ENCODE measurements at regions not wholly inside any gene's neighbourhood (a gene's known extent, or its start where the extent isn't known, plus 50 kb on each side); places are given as distances from the start of the nearest gene placed in this dataset.
"Not testable (repeated sequence)": the region's sequence is repeated elsewhere in the genome, so short reads cannot be mapped to it uniquely, and the experiment has no call there.

DNA sequence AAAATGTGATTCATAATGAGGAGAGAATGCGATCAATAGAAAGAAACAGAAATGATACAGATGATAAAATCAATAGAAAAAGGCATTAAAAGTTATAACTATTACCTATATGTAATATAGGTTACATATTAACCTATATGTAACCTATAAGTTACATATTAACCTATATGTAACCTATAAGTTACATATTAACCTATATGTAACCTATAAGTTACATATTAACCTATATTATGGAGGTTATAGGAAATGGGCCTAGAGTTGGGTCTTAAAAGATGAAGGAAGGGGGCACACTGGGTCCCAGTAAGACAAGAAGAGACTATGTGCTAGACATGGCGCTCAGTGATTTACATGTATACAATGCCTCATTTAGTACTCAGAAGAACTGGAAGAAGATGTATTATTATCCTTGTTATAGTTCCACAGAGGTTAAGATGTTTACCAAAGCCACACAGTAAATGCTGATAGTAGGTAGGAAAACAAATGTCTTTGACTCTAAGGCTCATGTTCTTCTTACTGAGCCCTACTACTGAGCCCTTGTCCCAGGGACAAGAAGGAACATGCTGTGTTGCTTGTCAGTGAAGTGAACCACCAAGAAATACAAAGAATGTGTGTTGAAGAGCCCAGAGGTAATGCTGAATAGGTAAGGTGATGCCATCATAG, 444.6 kb upstream of the PLXNA2 start:
- no peak for DNase-seq

DNA sequence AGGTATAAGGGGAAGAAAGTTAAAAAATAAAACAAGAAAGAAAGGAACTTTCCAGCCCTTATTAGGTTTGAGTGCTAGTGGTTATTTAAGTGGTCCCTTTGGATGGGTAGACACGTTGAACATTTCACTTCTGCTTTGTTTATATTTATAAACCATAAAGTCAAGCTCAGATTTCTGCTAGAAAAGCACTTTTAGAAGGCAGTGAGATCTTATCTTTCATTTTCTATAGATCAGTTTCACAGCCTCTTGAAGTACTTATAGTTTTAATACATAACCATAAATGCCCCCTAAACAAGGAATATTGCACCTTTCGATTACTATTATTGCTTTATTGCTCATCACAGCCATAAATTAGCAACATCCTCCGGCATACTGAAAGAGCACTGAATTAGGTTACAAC, 446.8 kb upstream of the PLXNA2 start:
- no peak for DNase-seq

DNA sequence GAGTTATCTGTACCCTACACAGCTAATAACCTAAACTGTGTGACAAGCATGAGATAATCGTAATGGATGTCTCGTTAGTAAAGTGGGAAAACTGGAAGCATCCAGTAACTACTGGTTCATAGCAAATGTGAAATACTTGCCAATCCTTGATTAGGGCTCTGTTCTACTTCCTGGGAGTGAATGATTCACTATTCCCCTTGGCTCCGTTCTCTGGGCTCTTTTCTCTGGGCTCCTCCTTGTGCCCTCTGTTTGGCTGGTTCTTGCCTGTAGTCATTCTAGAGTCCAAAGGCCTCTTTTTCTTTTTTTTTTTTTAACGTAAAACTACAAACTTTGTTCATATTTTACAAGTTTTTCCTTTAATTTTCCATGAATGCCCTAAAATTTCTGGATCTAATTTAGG, 465.8 kb upstream of the PLXNA2 start:
- no peak for DNase-seq

DNA sequence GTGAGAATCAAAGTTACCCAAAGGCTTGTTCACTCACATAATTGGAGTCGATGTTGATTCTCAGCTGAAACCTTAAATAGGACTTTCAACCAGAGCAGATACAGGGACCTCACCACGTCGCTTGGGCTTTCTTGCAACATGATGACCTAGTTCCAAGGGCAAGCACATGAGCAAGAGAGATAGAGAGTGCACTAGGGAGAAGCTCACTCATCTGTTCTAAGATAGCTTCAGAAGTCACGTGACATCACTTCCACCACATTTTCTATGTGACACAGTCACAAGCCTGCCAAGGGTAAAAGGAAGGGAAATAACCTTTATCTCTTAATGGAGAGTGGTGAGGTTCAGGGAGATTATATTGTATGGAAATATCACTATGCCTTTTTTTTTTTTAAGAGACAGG, 470.1 kb upstream of the PLXNA2 start:
- DNase-seq, result no peak

DNA sequence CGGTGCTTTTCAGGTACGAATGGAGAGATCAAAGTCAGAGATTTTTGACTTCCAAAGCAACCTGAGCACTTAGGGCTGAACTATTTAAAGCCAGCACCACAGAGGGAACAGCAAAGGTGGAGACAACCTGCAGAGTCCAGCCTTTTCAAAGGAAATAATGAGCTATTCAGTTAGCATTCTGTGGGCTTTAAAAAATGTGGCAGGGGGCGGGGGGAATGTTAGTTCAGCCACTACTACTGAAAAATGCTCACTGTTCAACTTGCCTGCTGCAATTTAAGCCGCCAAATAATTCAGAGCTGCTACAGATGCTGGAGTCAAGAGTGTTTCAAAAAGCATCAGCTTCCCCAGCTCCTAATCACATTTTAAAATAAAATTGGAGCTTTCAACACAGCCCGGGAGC, 473.3 kb upstream of the PLXNA2 start:
- no peak for DNase-seq

DNA sequence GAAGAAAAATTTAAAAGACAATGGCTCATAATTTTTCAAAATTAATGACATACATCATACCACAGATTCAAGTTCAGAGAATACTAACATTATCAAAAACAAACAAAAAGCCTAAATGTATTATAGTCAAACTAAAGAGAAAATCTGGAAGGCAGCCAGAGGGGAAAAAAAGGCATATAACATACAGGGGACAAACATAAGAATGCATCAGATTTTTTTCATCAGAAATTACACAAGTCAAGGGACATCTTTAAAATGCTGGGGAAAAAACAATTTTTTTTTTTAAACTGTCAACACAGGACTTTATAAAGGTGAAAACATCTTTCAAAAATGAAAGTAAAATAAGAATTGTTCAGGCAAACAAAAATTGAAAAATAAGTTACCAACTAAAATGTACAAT, 478.4 kb upstream of the PLXNA2 start:
- no peak for DNase-seq

DNA sequence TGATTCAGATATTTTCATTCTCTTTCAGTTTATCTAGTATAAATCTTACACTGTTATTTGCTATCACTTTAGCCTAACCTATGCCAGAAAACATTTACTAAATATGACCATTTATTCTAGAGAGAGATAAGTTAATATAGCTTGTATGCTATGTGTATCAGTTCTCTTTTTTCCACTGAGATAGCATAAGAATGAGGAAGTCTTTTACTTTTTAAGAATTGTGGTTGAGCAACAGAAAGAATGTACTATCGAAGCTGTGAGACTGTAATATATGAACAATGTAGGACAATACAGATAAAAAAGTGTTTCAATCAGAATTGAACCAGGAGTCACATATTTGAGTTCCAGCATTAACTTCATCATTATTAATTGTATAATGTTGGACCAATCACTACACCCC, 479.9 kb upstream of the PLXNA2 start:
- no peak for DNase-seq

DNA sequence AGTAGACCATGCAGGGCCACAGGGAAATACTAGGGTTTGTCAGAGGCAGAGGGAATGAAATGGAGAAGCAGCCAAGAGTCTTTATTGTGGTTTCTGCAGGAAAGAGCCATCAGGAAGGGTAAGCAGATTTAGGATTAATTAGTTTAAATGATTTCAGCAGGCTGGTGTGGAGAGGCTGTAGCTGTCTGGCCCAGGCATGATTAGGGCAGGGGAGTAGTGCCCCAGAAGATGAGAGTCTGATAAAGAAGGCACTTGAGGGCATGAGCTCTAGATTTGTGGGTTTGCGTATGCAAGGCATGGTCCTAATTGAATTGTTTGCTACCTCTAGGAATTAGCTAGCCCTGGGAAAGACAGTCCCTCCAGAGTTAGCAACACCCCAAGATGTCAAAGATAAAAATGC, 484.6 kb upstream of the PLXNA2 start:
- no peak for DNase-seq

DNA sequence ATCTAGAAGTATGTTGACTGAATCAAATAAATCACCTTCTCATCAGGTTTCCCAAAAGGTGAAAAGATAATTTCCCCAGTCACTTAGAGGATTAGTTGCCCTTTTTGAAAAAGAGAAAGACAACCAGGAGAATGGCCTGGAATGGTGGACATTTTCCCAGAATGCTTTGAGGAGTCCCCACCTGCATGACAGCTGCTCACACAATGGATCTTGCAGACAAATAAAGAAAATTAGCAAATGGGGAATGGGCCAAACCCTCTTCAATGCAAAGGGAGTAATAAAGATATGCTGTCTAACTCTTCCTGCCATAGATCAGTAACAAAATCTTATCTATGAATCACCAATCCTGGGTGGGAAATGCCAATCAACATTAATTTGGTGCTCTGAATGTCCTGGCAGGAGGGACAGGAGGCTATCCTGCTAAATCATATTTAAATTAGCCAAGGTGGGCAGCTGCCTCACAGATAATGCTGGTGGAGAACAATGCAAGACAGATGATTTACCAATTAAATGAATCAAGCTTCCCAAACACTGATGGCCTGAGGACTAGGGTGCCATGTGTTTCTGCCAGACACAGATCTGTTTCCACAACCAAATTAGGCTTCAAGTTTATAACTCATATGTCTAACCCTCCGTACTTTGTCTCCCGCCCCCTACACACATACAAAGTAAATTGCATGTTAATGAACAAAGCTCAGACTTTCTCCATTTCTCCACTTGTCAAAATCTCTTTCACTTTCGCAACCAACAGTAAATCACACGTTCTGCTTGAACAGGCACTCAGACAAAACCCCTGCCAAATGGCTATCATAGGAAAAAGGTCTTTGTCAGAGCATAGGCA, 488.0 kb upstream of the PLXNA2 start:
- DNase-seq, result no peak

DNA sequence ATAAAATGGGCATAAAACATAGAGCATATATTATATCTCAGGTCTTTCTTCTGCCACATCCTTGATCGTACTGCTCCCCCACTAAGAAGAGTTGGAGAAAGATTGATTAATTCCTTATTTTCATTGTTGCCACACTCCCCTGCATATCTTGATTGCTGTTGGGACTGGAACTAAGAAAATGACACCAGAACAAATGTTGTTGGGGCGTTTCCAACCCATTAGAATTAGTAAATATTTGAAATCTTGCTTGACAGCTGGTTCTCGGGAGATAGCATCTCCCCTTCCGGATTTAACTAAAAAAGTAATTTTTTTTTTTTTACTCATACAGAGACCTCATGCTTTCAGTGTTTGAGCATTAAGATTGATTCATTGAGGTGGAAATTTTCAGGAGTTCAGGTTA, 493.0 kb upstream of the PLXNA2 start:
- no peak for DNase-seq

DNA sequence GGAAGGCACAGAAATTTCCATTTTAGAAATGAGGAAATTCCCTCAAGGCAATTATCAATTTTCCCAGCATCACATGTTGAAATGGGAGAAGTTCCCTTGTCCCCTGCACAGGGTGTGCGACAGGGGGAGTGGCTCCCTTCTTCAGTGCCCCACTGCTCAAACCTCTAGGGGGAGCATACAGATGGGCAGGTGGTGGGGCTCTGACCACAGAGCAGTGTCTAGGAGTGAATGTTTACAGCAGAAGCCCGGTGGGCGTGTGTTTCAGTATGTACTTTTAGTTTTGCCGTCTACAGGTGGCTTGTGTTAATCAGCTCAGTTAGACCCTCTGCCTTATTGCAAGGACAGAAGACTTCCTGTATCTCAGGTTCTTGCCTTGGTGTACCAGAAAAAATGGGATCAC, 493.7 kb upstream of the PLXNA2 start:
- no peak for DNase-seq

DNA sequence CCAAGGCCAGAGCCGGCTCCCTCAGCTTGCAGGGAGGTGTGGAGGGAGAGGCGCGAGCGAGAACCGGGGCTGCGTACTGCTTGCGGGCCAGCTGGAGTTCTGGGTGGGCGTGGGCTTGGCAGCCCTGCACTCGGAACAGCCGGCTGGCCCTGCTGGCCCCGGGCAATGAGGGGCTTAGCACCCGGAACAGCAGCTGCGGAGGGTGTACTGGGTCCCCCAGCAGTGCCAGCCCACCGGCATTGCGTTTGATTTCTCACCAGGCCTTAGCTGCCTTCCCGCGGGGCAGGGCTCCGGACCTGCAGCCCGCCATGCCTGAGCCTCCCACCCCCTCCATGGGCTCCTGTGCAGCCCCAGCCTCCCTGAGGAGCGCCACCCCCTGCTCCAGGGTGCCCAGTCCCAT, 495.5 kb upstream of the PLXNA2 start:
- not testable (repeated sequence) for DNase-seq

DNA sequence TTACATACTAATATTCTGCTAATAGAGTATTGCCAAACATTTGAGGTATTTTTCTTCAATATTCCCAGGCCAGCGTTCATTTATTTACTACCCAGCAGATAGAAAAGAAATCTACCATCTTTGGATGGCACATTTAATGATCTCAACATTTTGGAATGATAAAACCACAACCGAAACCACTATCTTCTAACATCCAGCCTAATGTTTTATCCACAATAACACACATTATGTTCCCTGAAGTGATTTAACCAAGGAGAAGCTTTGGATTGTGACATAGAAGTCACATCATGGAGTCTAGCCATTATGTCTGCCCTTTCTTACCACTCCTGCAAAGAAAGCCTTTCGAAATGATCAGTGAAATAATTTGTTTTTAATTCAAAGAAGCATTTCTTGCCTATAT, 497.1 kb upstream of the PLXNA2 start:
- no peak for DNase-seq

DNA sequence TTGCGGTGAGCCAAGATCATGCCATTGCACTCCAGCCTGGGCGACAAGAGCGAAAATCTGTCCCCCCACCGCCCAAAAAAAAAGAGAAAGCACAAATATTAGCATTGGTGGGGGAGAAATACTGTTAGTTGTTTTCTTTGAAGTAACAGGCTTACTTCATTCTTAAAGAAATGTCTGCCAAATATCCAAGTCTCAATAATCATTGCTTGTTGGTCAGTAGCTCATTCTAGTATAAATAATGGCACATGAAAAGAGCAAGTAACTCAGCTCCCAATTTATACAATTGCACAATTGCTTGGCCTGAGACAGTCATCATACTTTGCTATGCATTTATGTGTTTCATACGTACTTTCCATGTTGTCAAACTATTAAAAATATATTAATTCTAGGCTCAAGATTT, 499.2 kb upstream of the PLXNA2 start:
- no peak for DNase-seq

DNA sequence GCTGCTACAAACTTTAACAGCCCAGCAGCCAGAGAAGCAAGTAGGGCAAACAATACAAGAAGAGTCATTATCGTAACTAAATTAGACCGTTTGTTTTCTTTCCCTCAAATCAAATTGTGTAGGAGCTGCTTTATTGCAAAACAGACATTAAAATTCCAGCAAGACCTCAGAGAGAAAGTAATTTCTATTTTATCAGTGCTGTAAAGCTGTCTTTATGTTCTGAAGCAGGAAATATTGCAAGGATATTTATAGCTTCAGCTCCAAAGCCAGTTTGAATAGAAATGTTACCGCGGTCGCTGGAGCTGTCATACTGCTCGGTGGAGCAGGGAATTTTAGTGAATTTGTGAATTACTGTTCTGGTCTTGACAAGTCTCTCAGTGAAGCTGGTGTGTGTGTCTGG, 503.8 kb upstream of the PLXNA2 start:
- DNase-seq, result peak in 1 of 56 donors; percentile 6

DNA sequence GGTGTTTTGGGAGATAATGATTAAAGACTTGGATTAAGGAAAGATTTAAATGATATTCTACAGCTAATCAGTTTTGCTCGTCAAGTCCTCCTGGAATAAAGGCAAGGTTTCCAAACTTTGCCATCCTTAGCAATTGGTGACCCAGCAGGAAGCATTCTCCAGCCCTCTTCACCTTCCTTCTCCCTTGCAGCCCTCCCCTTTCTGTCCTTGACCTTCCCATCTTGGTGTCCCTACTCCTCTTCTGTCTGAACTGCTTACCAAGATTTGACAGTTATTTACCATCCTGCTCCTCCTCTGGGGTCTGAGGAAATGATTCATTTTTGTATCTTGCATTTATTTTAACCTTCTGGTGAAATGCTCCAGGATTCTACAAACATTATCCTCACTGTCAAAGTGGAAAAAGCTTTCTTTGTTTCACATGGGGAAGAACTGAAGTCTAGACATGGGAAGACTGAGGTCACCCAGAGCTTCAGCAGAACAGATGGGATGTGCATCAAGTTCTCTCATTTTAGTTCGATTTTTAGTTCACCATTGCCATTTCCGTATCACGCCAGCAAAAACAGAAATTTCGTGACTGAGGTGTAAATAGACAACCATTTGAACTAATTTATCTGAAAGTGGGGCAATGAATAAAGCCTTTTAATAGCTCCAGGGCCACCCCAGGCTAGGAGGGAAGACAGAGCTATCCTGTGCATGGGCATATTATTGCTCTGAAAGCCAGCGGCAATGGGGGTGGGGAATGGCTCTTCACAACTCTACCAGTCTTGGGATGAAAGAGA, 504.4 kb upstream of the PLXNA2 start:
- no peak for DNase-seq

DNA sequence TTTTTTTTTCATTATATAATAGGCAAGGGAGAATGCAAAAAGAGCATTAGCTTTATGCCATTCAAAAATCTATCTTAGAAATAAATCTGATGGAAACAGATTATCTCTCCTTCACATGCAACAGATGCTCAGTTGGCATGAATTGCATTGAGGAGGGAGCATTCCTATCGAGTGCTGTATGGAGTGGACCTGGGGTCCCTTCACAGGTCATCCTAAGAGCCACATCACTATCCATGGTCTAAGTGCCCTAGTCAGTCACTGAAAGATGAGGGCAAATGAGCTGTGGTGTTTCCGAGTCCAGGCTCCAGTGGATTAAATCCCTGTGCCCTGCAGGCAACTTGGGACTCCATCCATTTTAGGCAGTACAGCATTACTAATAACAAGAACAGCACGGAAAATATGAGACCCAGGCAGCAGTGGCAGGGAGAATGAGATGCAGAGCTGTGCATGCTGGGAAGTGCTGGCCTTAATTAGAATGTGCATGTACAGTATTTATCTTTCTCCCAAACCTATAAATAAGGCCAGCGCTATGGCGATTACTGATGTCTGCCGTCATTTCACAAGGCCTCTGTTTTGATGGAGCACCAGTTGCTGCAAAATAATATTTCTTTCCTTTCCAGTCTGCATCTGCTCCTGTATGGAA, 512.3 kb upstream of the PLXNA2 start:
- no peak for DNase-seq

DNA sequence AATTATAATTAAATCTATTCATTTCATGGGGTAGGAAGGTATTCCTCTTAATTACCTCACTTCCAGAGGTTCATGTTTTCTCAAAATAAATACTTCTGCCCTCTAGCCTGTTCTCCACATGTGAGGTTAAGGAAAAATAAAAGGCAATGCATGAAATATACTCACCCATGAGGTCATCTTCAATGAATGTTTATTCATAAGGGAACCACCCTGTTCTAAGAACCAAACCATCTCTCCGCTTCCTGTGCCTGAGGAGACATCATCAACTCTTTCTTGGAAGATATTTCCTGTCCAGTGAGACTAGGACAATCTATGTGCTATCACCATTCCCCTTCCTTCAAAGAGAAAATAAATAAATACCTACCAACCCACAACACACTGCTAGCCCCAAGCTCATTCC, 513.7 kb upstream of the PLXNA2 start:
- DNase-seq, result no peak

DNA sequence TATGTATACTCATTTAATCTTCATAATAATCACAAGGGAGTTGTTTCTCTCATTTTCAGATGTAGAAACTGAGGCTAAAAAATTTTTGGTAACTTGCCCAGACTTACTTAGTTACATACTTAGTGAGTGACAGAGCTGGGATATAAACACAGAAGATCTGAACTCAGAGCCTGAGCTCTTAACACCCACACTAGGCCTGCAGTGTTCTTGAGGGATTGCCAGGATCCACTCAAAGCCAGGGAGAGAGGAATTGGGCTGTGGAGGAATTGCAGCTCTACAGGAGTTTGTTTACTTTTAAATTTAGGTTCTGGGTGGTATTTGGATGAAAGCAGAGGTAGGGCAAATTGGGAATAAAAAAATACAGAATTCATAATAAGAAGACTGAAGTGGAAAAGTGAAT, 515.1 kb upstream of the PLXNA2 start:
- DNase-seq, result peak in 1 of 56 donors; percentile 0

DNA sequence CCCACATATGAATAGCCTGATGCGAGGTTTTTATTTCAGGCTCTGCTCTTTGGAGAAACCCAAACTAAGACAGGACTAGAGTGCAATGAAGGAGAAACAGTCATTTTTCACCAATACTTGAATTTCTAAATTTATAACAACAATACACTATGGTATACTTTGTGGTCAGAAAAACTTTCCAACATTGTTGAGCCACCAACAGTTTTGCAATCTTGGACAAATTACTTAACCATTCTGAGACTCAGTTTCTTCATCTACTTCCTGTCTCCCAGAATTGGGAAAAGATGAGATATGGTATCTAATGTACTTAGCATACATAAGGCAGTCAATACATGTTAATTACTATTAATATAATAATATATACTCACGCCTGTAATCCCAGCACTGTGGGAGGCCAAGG, 519.8 kb upstream of the PLXNA2 start:
- no peak for DNase-seq

DNA sequence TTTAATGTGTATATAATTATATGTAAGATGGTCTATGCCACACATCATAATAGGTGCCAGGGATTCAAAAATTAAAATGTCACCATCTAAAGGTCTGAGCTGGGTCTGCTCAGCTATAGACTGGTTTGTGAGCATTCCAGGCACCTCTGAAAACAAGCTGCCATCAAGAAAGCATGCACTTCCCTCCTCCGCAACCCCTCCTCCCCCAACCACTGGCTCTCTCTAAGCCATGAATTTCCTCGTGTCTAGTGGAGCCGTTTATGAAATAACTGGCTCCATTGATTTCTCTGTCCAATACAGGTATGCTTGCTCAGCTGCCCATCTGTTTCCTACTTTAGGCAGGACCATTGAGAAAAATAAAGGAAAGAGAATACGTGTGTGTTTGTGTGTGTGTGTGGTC, 522.6 kb upstream of the PLXNA2 start:
- no peak for DNase-seq

DNA sequence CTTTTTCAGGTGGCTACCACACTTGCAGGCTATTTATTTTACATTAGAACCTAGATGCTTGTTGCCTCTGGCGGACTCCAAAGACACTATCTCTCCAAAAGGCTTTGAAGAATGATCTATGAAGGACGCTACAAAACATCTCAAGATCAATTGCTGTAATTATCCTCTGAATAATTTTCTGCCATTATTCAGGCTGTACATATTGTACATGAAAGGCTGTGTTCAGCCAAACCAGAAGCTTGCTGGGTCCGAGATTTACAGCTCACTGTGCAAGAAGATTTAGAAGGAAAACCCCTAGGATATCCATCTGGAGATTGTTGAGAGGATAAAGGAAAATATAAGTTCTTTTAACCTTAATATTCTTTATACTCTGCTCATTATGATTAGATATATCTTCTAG, 523.6 kb upstream of the PLXNA2 start:
- no peak for DNase-seq

Data from amygdala (tissue), 56 donors.